ENCODE measurements at regions not wholly inside any gene's neighbourhood (a gene's known extent, or its start where the extent isn't known, plus 50 kb on each side); places are given as distances from the start of the nearest gene placed in this dataset.

DNA sequence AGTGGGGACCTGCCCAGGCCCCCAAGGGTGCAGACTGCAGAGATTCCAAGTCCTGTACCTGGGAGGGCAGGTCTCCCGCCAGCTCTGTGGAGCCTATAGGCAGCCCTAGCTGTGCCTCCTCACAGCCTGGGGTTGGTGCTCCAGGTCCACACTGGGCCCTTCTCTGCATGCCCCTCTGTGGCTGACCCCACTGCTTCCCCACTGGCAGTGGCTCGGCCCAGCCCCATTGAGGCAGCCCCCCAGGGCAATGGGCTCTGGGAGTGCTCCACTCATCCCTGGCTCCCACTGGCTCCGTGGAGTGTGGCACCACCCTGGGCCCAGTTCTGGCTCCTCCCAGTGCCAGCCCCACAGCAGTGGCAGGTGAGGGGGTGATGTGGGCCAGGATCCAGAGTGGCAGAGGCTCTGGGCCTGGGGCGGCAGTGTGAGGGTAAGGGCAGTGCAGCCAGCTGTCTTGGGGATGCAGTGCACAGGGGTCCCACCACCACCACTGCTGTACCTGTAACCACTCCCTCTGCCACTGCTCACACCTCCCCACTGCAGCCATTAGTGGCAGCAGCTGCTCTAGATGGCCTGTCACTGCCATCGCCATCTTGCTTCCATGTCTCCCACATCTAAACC, 312.2 kb downstream of the GPM6A start:
- TF ChIP-seq ZFP3 (CRISPR knock-in tag; IDR thresholded peaks at IDR 0.05) (no peak), ISL1 (CRISPR knock-in tag; IDR thresholded peaks at IDR 0.05) (no peak), PPARA (CRISPR knock-in tag; IDR thresholded peaks at IDR 0.05; ENCODE audit: borderline replicate concordance) (no peak)
- TF ChIP-seq, protein P1, sequence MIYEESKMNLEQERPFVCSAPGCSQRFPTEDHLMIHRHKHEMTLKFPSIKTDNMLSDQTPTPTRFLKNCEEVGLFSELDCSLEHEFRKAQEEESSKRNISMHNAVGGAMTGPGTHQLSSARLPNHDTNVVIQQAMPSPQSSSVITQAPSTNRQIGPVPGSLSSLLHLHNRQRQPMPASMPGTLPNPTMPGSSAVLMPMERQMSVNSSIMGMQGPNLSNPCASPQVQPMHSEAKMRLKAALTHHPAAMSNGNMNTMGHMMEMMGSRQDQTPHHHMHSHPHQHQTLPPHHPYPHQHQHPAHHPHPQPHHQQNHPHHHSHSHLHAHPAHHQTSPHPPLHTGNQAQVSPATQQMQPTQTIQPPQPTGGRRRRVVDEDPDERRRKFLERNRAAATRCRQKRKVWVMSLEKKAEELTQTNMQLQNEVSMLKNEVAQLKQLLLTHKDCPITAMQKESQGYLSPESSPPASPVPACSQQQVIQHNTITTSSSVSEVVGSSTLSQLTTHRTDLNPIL (CRISPR knock-in tag; IDR thresholded peaks at IDR 0.05; ENCODE audit: low read depth), result no peak
- TF ChIP-seq, protein P2, sequence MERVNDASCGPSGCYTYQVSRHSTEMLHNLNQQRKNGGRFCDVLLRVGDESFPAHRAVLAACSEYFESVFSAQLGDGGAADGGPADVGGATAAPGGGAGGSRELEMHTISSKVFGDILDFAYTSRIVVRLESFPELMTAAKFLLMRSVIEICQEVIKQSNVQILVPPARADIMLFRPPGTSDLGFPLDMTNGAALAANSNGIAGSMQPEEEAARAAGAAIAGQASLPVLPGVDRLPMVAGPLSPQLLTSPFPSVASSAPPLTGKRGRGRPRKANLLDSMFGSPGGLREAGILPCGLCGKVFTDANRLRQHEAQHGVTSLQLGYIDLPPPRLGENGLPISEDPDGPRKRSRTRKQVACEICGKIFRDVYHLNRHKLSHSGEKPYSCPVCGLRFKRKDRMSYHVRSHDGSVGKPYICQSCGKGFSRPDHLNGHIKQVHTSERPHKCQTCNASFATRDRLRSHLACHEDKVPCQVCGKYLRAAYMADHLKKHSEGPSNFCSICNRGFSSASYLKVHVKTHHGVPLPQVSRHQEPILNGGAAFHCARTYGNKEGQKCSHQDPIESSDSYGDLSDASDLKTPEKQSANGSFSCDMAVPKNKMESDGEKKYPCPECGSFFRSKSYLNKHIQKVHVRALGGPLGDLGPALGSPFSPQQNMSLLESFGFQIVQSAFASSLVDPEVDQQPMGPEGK (CRISPR knock-in tag; IDR thresholded peaks at IDR 0.05; ENCODE audit: borderline replicate concordance), result no peak
